ENCODE measurements at regions not wholly inside any gene's neighbourhood (a gene's known extent, or its start where the extent isn't known, plus 50 kb on each side); places are given as distances from the start of the nearest gene placed in this dataset.

- TF ChIP-seq CTCF (IDR thresholded peaks at IDR 0.05) (no peak), POLR2A (IDR thresholded peaks at IDR 0.05) (no peak), POLR2AphosphoS5 (IDR thresholded peaks at IDR 0.05) (no peak)
Measured at GRCh38 chr4:63349674-63350025, 1059.6 kb downstream of the TECRL start.
